ENCODE measurements at regions not wholly inside any gene's neighbourhood (a gene's known extent, or its start where the extent isn't known, plus 50 kb on each side); places are given as distances from the start of the nearest gene placed in this dataset.

GRCh38 chr1:239757716-239758115, 334.0 kb upstream of the FMN2 start:
- H3K9me3 ChIP-seq, result no peaks in the 10 kb centered on the region
- in situ Hi-C loops (cut with MboI; ENCODE audit: low sequenced_read_pairs), result no loop called here
- no peak for DNase-seq (ENCODE audit: low spot score in 2 of 2)
- no peak overlapping the region for H3K4me3 ChIP-seq
- no peaks in the 10 kb centered on the region for H3K27me3 ChIP-seq (ENCODE audit: low read depth)
- H3K4me1 ChIP-seq, result no peaks in the 10 kb centered on the region
- no peaks in the 10 kb centered on the region for H3K36me3 ChIP-seq (replicated peaks)

- in situ Hi-C loops (cut with MboI; ENCODE audit: low sequenced_read_pairs), result no loop called here
- no peak for DNase-seq (ENCODE audit: low spot score in 2 of 2)
- Histone ChIP-seq H3K4me1 (no peaks in the 10 kb centered on the region), H3K36me3 (replicated peaks) (no peaks in the 10 kb centered on the region), H3K4me3 (no peak overlapping the region), H3K9me3 (no peaks in the 10 kb centered on the region), H3K27me3 (ENCODE audit: low read depth) (no peaks in the 10 kb centered on the region)
Measured at GRCh38 chr1:239758756-239759155, 332.9 kb upstream of the FMN2 start.

GRCh38 chr1:239761509-239761908, 330.2 kb upstream of the FMN2 start:
- H3K36me3 ChIP-seq (replicated peaks), result no peaks in the 10 kb centered on the region
- H3K4me1 ChIP-seq, result no peaks in the 10 kb centered on the region
- no peaks in the 10 kb centered on the region for H3K9me3 ChIP-seq
- no peak overlapping the region for H3K4me3 ChIP-seq
- no peak for DNase-seq (ENCODE audit: low spot score in 2 of 2)
- H3K27me3 ChIP-seq (ENCODE audit: low read depth), result no peaks in the 10 kb centered on the region
- in situ Hi-C loops (cut with MboI; ENCODE audit: low sequenced_read_pairs), result no loop called here

- no peaks in the 10 kb centered on the region for H3K36me3 ChIP-seq (replicated peaks)
- H3K4me1 ChIP-seq, result no peaks in the 10 kb centered on the region
- in situ Hi-C loops (cut with MboI; ENCODE audit: low sequenced_read_pairs), result no loop called here
- H3K9me3 ChIP-seq, result no peaks in the 10 kb centered on the region
- H3K27me3 ChIP-seq (ENCODE audit: low read depth), result no peaks in the 10 kb centered on the region
- no peak overlapping the region for H3K4me3 ChIP-seq
- DNase-seq (ENCODE audit: low spot score in 2 of 2), result peak in 1 of 2 experiments; percentile 9
Measured at GRCh38 chr1:239763850-239764249, 327.8 kb upstream of the FMN2 start.

- in situ Hi-C loops (cut with MboI; ENCODE audit: low sequenced_read_pairs), result no loop called here
- no peak for DNase-seq (ENCODE audit: low spot score in 2 of 2)
- no peaks in the 10 kb centered on the region for H3K36me3 ChIP-seq (replicated peaks)
- H3K4me1 ChIP-seq, result no peaks in the 10 kb centered on the region
- H3K27me3 ChIP-seq (ENCODE audit: low read depth), result no peaks in the 10 kb centered on the region
- no peak overlapping the region for H3K4me3 ChIP-seq
- no peaks in the 10 kb centered on the region for H3K9me3 ChIP-seq
Measured at GRCh38 chr1:239764546-239764945, 327.1 kb upstream of the FMN2 start.

- no peak for DNase-seq (ENCODE audit: low spot score in 2 of 2)
- Histone ChIP-seq H3K36me3 (replicated peaks) (no peaks in the 10 kb centered on the region), H3K9me3 (no peaks in the 10 kb centered on the region), H3K4me3 (no peak overlapping the region), H3K4me1 (no peaks in the 10 kb centered on the region), H3K27me3 (ENCODE audit: low read depth) (no peaks in the 10 kb centered on the region)
- in situ Hi-C loops (cut with MboI; ENCODE audit: low sequenced_read_pairs), result no loop called here
Measured at GRCh38 chr1:239765163-239765562, 326.5 kb upstream of the FMN2 start.

GRCh38 chr1:239771550-239771949, 320.1 kb upstream of the FMN2 start:
- in situ Hi-C loops (cut with MboI; ENCODE audit: low sequenced_read_pairs), result no loop called here
- Histone ChIP-seq H3K4me1 (no peaks in the 10 kb centered on the region), H3K27me3 (ENCODE audit: low read depth) (no peaks in the 10 kb centered on the region), H3K4me3 (no peak overlapping the region), H3K9me3 (no peaks in the 10 kb centered on the region), H3K36me3 (replicated peaks) (no peaks in the 10 kb centered on the region)
- DNase-seq (ENCODE audit: low spot score in 2 of 2), result no peak

GRCh38 chr1:239772446-239772845, 319.2 kb upstream of the FMN2 start:
- peaks cover 1% of the 10 kb centered on the region; the same call in 1 of the 2 replicates for H3K4me1 ChIP-seq
- no peak for DNase-seq (ENCODE audit: low spot score in 2 of 2)
- H3K27me3 ChIP-seq (ENCODE audit: low read depth), result no peaks in the 10 kb centered on the region
- no peaks in the 10 kb centered on the region for H3K36me3 ChIP-seq (replicated peaks)
- in situ Hi-C loops (cut with MboI; ENCODE audit: low sequenced_read_pairs), result no loop called here
- H3K4me3 ChIP-seq, result no peak overlapping the region
- H3K9me3 ChIP-seq, result no peaks in the 10 kb centered on the region

- peaks cover 2% of the 10 kb centered on the region; the same call in 1 of the 2 replicates for H3K4me1 ChIP-seq
- no peak for DNase-seq (ENCODE audit: low spot score in 2 of 2)
- in situ Hi-C loops (cut with MboI; ENCODE audit: low sequenced_read_pairs), result no loop called here
Measured at GRCh38 chr1:239775466-239775865, 316.2 kb upstream of the FMN2 start.

GRCh38 chr1:239778208-239778813, 313.4 kb upstream of the FMN2 start:
- H3K4me1 ChIP-seq, result peaks cover 2% of the 10 kb centered on the region; the same call in 1 of the 2 replicates
- H3K36me3 ChIP-seq (replicated peaks), result no peaks in the 10 kb centered on the region
- no peak overlapping the region for H3K4me3 ChIP-seq
- in situ Hi-C loops (cut with MboI; ENCODE audit: low sequenced_read_pairs), result no loop called here
- H3K9me3 ChIP-seq, result no peaks in the 10 kb centered on the region
- H3K27me3 ChIP-seq (ENCODE audit: low read depth), result no peaks in the 10 kb centered on the region
- no peak for DNase-seq (ENCODE audit: low spot score in 2 of 2)

More at GRCh38 chr1:239775466-239775865, 316.2 kb upstream of the FMN2 start:
- H3K9me3 ChIP-seq, result no peaks in the 10 kb centered on the region
- no peak overlapping the region for H3K4me3 ChIP-seq
- H3K36me3 ChIP-seq (replicated peaks), result no peaks in the 10 kb centered on the region
- no peaks in the 10 kb centered on the region for H3K27me3 ChIP-seq (ENCODE audit: low read depth)

- no peak overlapping the region for H3K4me3 ChIP-seq
- H3K36me3 ChIP-seq (replicated peaks), result no peaks in the 10 kb centered on the region
- no peaks in the 10 kb centered on the region for H3K9me3 ChIP-seq
- H3K4me1 ChIP-seq, result peaks cover 2% of the 10 kb centered on the region; the same call in 1 of the 2 replicates
- H3K27me3 ChIP-seq (ENCODE audit: low read depth), result no peaks in the 10 kb centered on the region
- in situ Hi-C loops (cut with MboI; ENCODE audit: low sequenced_read_pairs), result no loop called here
- no peak for DNase-seq (ENCODE audit: low spot score in 2 of 2)
Measured at GRCh38 chr1:239779962-239780361, 311.7 kb upstream of the FMN2 start.

- no peaks in the 10 kb centered on the region for H3K36me3 ChIP-seq (replicated peaks)
- in situ Hi-C loops (cut with MboI; ENCODE audit: low sequenced_read_pairs), result no loop called here
- no peak overlapping the region for H3K4me3 ChIP-seq
- H3K9me3 ChIP-seq, result no peaks in the 10 kb centered on the region
- H3K27me3 ChIP-seq (ENCODE audit: low read depth), result no peaks in the 10 kb centered on the region
- no peaks in the 10 kb centered on the region for H3K4me1 ChIP-seq
- DNase-seq (ENCODE audit: low spot score in 2 of 2), result no peak
Measured at GRCh38 chr1:239784896-239785295, 306.8 kb upstream of the FMN2 start.

- H3K9me3 ChIP-seq, result no peaks in the 10 kb centered on the region
- H3K4me3 ChIP-seq, result no peak overlapping the region
- no peaks in the 10 kb centered on the region for H3K36me3 ChIP-seq (replicated peaks)
- no peak for DNase-seq (ENCODE audit: low spot score in 2 of 2)
- in situ Hi-C loops (cut with MboI; ENCODE audit: low sequenced_read_pairs), result no loop called here
- no peaks in the 10 kb centered on the region for H3K4me1 ChIP-seq
- H3K27me3 ChIP-seq (ENCODE audit: low read depth), result no peaks in the 10 kb centered on the region
Measured at GRCh38 chr1:239785576-239785975, 306.1 kb upstream of the FMN2 start.

- H3K27me3 ChIP-seq (ENCODE audit: low read depth), result no peaks in the 10 kb centered on the region
- no peaks in the 10 kb centered on the region for H3K36me3 ChIP-seq (replicated peaks)
- in situ Hi-C loops (cut with MboI; ENCODE audit: low sequenced_read_pairs), result no loop called here
- H3K9me3 ChIP-seq, result no peaks in the 10 kb centered on the region
- H3K4me3 ChIP-seq, result no peak overlapping the region
- no peaks in the 10 kb centered on the region for H3K4me1 ChIP-seq
- DNase-seq (ENCODE audit: low spot score in 2 of 2), result no peak
Measured at GRCh38 chr1:239786464-239786863, 305.2 kb upstream of the FMN2 start.

- in situ Hi-C loops (cut with MboI; ENCODE audit: low sequenced_read_pairs), result no loop called here
- no peaks in the 10 kb centered on the region for H3K27me3 ChIP-seq (ENCODE audit: low read depth)
- DNase-seq (ENCODE audit: low spot score in 2 of 2), result no peak
- no peaks in the 10 kb centered on the region for H3K36me3 ChIP-seq (replicated peaks)
- no peak overlapping the region for H3K4me3 ChIP-seq
- H3K4me1 ChIP-seq, result no peaks in the 10 kb centered on the region
- H3K9me3 ChIP-seq, result no peaks in the 10 kb centered on the region
Measured at GRCh38 chr1:239792157-239792556, 299.5 kb upstream of the FMN2 start.
